ENCODE measurements at regions not wholly inside any gene's neighbourhood (a gene's known extent, or its start where the extent isn't known, plus 50 kb on each side); places are given as distances from the start of the nearest gene placed in this dataset.

DNA sequence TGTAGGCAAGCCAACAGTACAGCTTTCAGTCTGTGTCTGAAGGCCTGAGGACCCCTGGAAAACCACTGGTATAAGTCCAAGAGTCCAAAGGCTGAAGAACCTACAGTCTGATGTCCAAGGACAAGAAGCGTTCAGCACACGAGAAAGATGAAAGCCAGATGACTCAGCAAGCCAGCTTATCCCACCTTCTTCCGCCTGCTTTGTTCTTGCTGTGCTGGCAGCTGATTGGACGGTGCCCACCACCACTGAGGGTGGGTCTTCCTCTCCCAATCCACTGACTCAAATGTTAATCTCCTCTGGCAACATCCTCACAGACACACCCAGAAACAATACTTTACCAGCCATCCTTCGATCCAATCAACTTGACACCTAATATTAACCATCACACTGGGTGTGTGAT, 59.0 kb upstream of the PDZRN3 start:
- FAIRE-seq, result no peak

DNA sequence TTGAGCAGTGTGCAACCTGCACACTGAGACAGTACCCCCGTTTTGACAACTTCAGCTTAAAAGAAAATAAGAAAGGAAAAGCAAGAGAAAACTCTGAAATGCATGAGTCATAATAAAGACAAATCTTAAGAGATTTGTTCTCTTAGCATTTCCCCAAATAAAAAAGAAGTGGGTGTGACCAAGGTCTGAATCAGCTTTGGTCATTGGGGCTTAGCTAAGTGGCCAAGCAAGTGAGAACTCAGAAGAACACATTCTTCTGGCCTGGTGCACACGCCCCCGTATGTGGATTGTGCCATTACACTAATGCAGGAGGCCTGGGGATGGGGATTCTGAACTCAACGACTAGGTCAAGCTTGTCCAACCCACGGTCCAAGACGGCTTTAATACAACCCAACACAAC, 56.9 kb upstream of the PDZRN3 start:
- FAIRE-seq, result no peak
- DNase-seq (ENCODE audit: insufficient read length, low spot score), result no peak

More for the DNA sequence above, 59.0 kb upstream of the PDZRN3 start:
- no peak for DNase-seq (ENCODE audit: insufficient read length, low spot score)

DNA sequence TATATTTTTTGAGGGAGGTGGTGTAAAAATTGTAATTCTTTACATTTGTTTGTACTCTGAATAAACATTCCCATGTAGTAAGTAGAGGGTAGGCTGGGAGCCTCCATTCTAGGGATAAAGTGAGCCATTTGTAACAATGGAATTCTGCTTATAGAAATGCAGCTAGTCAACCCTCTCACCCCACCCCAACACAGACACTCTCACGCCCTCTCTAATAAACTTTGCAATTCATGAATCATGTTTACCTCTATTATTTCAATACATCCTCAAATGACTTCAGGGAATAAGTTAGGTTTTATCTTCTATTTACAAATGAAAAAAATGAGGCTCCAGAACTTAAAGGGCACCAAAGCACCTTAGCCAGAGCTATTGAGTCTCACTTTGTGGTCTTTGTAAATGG, 56.5 kb upstream of the PDZRN3 start:
- DNase-seq (ENCODE audit: insufficient read length, low spot score) (no peak), FAIRE-seq (no peak)

DNA sequence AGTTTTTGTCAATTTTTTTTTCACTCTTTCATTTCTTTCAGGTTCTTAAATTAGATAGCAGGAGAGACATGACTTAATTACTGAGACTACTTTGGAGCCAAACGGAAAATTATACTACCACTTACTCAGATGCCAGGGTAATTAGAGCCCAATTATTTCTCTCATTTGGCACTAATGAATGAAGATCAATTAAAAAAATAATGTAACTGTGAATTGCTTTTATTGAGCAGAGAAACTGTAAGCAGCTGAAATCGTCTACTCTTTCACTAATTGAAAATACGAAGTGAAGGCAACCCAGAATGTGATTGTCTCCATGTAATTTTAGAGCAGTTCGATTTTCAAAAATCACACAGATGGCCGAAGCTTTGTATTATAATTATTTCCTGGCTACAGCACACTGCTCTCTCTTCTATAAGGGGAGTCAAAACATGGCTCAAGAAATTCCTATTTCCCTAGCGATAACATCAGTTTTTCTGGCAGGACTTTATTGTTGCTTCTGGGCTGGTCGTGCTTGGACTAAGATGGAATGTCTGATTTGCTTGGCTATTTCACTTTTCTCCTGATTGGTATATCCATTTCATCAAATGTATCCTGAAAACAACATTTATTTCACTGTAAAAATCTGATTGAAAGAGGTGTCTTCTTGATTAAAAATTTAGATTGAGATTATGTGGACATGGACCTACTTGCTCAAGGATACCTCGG, 55.8 kb upstream of the PDZRN3 start:
- no peak for FAIRE-seq
- no peak for DNase-seq (ENCODE audit: insufficient read length, low spot score)

DNA sequence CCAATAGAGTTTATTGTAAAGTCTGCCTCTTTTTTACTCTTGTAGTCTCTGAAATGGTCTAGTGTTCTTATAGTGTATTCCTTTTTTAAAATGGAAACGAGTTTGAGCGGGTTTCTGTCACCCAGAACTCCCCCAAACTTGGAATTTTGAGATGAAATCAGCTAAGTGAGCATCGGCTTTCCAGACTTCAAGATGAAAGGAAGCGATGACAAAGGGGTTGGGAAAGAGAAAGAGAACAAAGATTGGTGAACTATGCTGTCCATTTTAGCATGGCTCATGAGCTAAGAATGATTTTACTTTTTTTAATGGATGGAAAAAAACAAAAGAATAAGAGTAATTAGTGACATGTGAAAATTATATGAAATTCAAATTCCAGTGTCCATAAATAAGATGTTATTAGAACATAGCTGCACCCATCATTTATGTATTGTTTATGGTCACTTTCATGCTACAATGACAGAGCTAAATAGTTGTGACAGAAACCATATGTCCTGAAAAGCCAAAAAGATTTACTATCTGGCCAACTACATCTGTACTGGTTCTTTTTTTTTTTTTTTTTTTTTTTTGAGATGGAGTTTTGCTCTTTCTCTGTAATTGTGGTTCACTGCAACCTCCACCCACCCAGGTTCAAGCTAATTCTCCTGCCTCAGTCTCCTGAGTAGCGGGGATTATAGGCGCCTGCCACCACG, 52.7 kb upstream of the PDZRN3 start:
- no peak for FAIRE-seq
- DNase-seq (ENCODE audit: insufficient read length, low spot score), result no peak
